IMR-90 (cell line): ENCODE measurements at regions not wholly inside any gene's neighbourhood (a gene's known extent, or its start where the extent isn't known, plus 50 kb on each side); places are given as distances from the start of the nearest gene placed in this dataset.

Source experiments
- ATAC-seq: fragments of 200-7000 bp; cut with Tn5 transposase; 2 replicates; pipeline ENCODE4 v1.9.1; 2020; ENCODE audit warnings: low read depth, mild to moderate bottlenecking, moderate library complexity
- BruUV-seq: library from RNA; stranded (reverse); fragments of 400-500 nt; replicated peaks from 2 replicates; lab custom pipeline; 2021; lab: Mats Ljungman, UMichigan
- CTCF ChIA-PET: fragments of 300-600 bp; formaldehyde crosslinking; extraction: SDS; loops from one replicate; lab custom pipeline; 2021; ENCODE audit warnings: antibody characterized with exemption; lab: Yijun Ruan, JAX
- POLR2A ChIA-PET: fragments of 300-600 bp; sonication (Branson Sonifier 250); formaldehyde crosslinking; loops from one replicate; lab custom pipeline; 2022; ENCODE audit warnings: antibody characterized with exemption; ENCODE audit not compliant: unreplicated experiment; lab: Charles Lee
- DNase-seq: peaks from one replicate; pipeline ENCODE4 v3.0.0; 2013
- H2AFZ ChIP-seq: replicated peaks from 2 replicates; pipeline ENCODE3; 2013; ENCODE audit warnings: low read length, mild to moderate bottlenecking; ENCODE audit not compliant: poor library complexity
- H2AK5ac ChIP-seq: 2 replicates; pipeline ENCODE4 v1.6.1; 2013; ENCODE audit warnings: low read depth, low read length, inconsistent platforms
- H2AK9ac ChIP-seq: replicated peaks from 2 replicates; pipeline ENCODE3; 2013; ENCODE audit warnings: mild to moderate bottlenecking, low read depth, low read length, moderate library complexity; ENCODE audit not compliant: poor library complexity
- H2BK120ac ChIP-seq: 2 replicates; pipeline ENCODE4 v1.6.1; 2013; ENCODE audit warnings: low read depth, low read length, inconsistent platforms
- H2BK15ac ChIP-seq: 3 replicates; pipeline ENCODE4 v1.6.1; 2013; ENCODE audit warnings: low read depth, low read length, inconsistent platforms
- H2BK20ac ChIP-seq: 2 replicates; pipeline ENCODE4 v1.6.1; 2013; ENCODE audit warnings: low read depth, mild to moderate bottlenecking, inconsistent platforms, low read length, moderate library complexity
- H2BK5ac ChIP-seq: 2 replicates; pipeline ENCODE4 v1.6.1; 2013; ENCODE audit warnings: mild to moderate bottlenecking, low read depth, low read length, inconsistent platforms; ENCODE audit not compliant: poor library complexity, severe bottlenecking
- H3K14ac ChIP-seq: replicated peaks from 2 replicates; pipeline ENCODE4 v1.6.1; 2013; ENCODE audit warnings: low read depth, low read length, inconsistent platforms
- H3K18ac ChIP-seq: 2 replicates; pipeline ENCODE4 v1.6.1; 2013; ENCODE audit warnings: low read depth, low read length, control low read depth
- H3K23ac ChIP-seq: 2 replicates; pipeline ENCODE4 v1.6.1; 2013; ENCODE audit warnings: low read depth, low read length, inconsistent platforms
- H3K27ac ChIP-seq: 2 replicates; pipeline ENCODE4 v1.5.1; 2013; ENCODE audit warnings: mild to moderate bottlenecking, control low read depth, low read length; ENCODE audit not compliant: insufficient read depth
- H3K27me3 ChIP-seq: 2 replicates; pipeline ENCODE4 v1.6.1; 2013; ENCODE audit warnings: low read length; ENCODE audit not compliant: control insufficient read depth, insufficient read depth
- H3K36me3 ChIP-seq: 2 replicates; pipeline ENCODE4 v1.6.1; 2013; ENCODE audit warnings: low read length, mixed read lengths; ENCODE audit not compliant: control insufficient read depth, insufficient read depth
- H3K4ac ChIP-seq: 2 replicates; pipeline ENCODE4 v1.6.1; 2013; ENCODE audit warnings: low read depth, low read length, inconsistent platforms
- H3K4me1 ChIP-seq: 2 replicates; pipeline ENCODE4 v1.6.1; 2013; ENCODE audit warnings: low read length, mixed read lengths; ENCODE audit not compliant: control insufficient read depth, insufficient read depth
- H3K4me2 ChIP-seq: 2 replicates; pipeline ENCODE4 v1.6.1; 2013; ENCODE audit warnings: low read depth, mild to moderate bottlenecking, control low read depth, low read length, moderate library complexity
- H3K4me3 ChIP-seq: 2 replicates; pipeline ENCODE4 v1.5.1; 2013; ENCODE audit warnings: low read depth, mild to moderate bottlenecking, control low read depth, low read length, moderate library complexity; ENCODE audit not compliant: insufficient read depth
- H3K56ac ChIP-seq: 2 replicates; pipeline ENCODE4 v1.6.1; 2013; ENCODE audit warnings: low read length, inconsistent platforms; ENCODE audit not compliant: insufficient read depth; ENCODE audit errors: extremely low read depth
- H3K79me1 ChIP-seq, 2 experiments: 2 replicates each; pipeline ENCODE4 v1.6.1; 2013; ENCODE audit warnings: low read length in 2 of 2, inconsistent platforms in 1 of 2, low read depth in 1 of 2
- H3K9ac ChIP-seq: 2 replicates; pipeline ENCODE4 v1.6.1; 2013; ENCODE audit warnings: low read depth, low read length, control low read depth
- H3K9me1 ChIP-seq: 2 replicates; pipeline ENCODE4 v1.6.1; 2013; ENCODE audit warnings: low read length, inconsistent platforms; ENCODE audit not compliant: insufficient read depth
- H3K9me3 ChIP-seq: 2 replicates; pipeline ENCODE4 v1.6.1; 2013; ENCODE audit warnings: low read length; ENCODE audit not compliant: control insufficient read depth, insufficient read depth
- H4K20me1 ChIP-seq: 2 replicates; pipeline ENCODE4 v1.6.1; 2013; ENCODE audit warnings: low read length, inconsistent platforms; ENCODE audit not compliant: insufficient read depth
- H4K5ac ChIP-seq: 2 replicates; pipeline ENCODE4 v1.6.1; 2013; ENCODE audit warnings: mild to moderate bottlenecking, low read depth, low read length, control low read depth
- H4K8ac ChIP-seq, 2 experiments: 2 replicates each; pipeline ENCODE4 v1.6.1; 2013; ENCODE audit warnings: low read depth in 2 of 2, low read length in 2 of 2, control low read depth in 1 of 2, inconsistent platforms in 1 of 2
- H4K91ac ChIP-seq: 2 replicates; pipeline ENCODE4 v1.6.1; 2013; ENCODE audit warnings: low read depth, low read length, inconsistent platforms; ENCODE audit not compliant: insufficient read depth
- CEBPB ChIP-seq: IDR thresholded peaks from 2 replicates; pipeline ENCODE4 v1.6.1; 2012; ENCODE audit warnings: low read depth, low read length, improper control_type of control experiment
- CHD1 ChIP-seq: IDR thresholded peaks from 2 replicates; pipeline ENCODE4 v1.6.1; 2012; ENCODE audit warnings: low read depth, low read length, improper control_type of control experiment
- FOS ChIP-seq: fragments of 150-350 bp; IDR thresholded peaks from 2 replicates; pipeline ENCODE4 v1.6.1; 2016; ENCODE audit warnings: low read depth, low read length
- MAFK ChIP-seq: IDR thresholded peaks from 2 replicates; pipeline ENCODE4 v1.6.1; 2012; ENCODE audit warnings: low read depth, low read length, improper control_type of control experiment
- NFE2L2 ChIP-seq: fragments of 150-350 bp; IDR thresholded peaks from 2 replicates; pipeline ENCODE4 v1.6.1; 2016; ENCODE audit warnings: low read depth, mild to moderate bottlenecking, low read length
- POLR2A ChIP-seq: IDR thresholded peaks from 2 replicates; pipeline ENCODE4 v1.6.1; 2012; ENCODE audit warnings: mild to moderate bottlenecking, low read depth, low read length
- RAD21 ChIP-seq: IDR thresholded peaks from 2 replicates; pipeline ENCODE4 v1.6.1; 2012; ENCODE audit warnings: low read length, improper control_type of control experiment
- RFX5 ChIP-seq: IDR thresholded peaks from 2 replicates; pipeline ENCODE4 v1.8.0; 2012; ENCODE audit warnings: low read depth, mild to moderate bottlenecking, low read length, moderate library complexity
- SMC3 ChIP-seq: fragments of 150-350 bp; IDR thresholded peaks from 2 replicates; pipeline ENCODE4 v1.6.1; 2016; ENCODE audit warnings: low read depth, mild to moderate bottlenecking, antibody characterized with exemption, low read length, moderate library complexity
- WGBS, 2 experiments: methylation state at CpG; one replicate each; pipeline versions ENCODE4 v1.1.5 to v1.1.7; 2013; ENCODE audit warnings: missing lambda C conversion rate in 2 of 2; ENCODE audit not compliant: insufficient read length in 1 of 2; ENCODE audit errors: extremely low coverage in 2 of 2; 5-methylcytosine and 5-hydroxymethylcytosine counted together
- dilution Hi-C: fragments of 300-500 bp; cut with HindIII; formaldehyde crosslinking; loops from one replicate; pipeline ENCODE4 v1.14.3; 2018; ENCODE audit warnings: low sequenced_read_pairs; ENCODE audit not compliant: unreplicated experiment
- in situ Hi-C: fragments of 300-500 bp; cut with MboI; formaldehyde crosslinking; loops from 3 replicates; pipeline ENCODE4 v1.14.3; 2019; ENCODE audit warnings: low sequenced_read_pairs, inconsistent platforms, mixed read lengths
- intact Hi-C: fragments of 100-400 bp; cut with micrococcal nuclease; formaldehyde crosslinking; loops from 2 replicates; pipeline ENCODE4 v1.10.0; 2022
- TF ChIP-seq, protein P1 (sequence below): fragments of 150-350 bp; IDR thresholded peaks from 2 replicates; pipeline ENCODE4 v1.6.1; 2016; ENCODE audit warnings: low read depth, mild to moderate bottlenecking, low read length, moderate library complexity, borderline replicate concordance
- TF ChIP-seq, protein P2 (sequence below): conservative IDR thresholded peaks from 2 replicates; pipeline ENCODE4 v1.5.1; 2012; ENCODE audit warnings: mild to moderate bottlenecking, low read depth, low read length, improper control_type of control experiment

DNA sequence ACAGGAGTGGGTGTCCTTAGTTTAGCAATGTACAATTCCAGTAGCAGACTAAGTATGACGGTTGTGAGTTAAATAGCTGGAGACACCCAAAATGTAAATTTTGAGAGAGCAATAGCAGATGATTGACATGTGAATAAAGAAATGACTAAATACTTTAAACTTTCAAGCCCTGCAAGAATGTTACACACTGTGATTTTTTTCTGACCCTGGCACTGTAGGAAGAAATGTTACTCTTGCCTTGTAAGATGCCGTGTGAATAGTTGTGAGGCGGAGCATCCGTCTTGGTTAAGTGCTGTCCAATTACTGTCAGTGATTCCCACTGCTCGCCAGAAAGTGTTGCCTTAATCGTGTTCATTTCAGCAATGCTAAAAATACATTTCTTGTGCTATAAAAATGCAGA is 1248.1 kb downstream of the RAPGEF2 start:
- BruUV-seq: no TSS peak
- dilution Hi-C loops: no loop called here

More for the DNA sequence above, 1248.1 kb downstream of the RAPGEF2 start:
- no peak overlapping the region for H3K9ac ChIP-seq
- ChIA-PET POLR2A (no interaction called here), CTCF (no interaction called here)
- no peaks in the 10 kb centered on the region for H3K9me1 ChIP-seq
- H2AK5ac ChIP-seq: no peak overlapping the region
- H3K79me1 ChIP-seq: no peaks in the 10 kb centered on the region
- intact Hi-C loops (no loop called here), in situ Hi-C loops (no loop called here)
- H3K9me3 ChIP-seq: no peaks in the 10 kb centered on the region
- no peak overlapping the region for H2BK15ac ChIP-seq
- H3K4me3 ChIP-seq: no peak overlapping the region
- no peak overlapping the region for H3K18ac ChIP-seq
- no peak overlapping the region for H3K14ac ChIP-seq
- no peak overlapping the region for H2BK20ac ChIP-seq
- no peak overlapping the region for H3K4ac ChIP-seq
- H3K27ac ChIP-seq: no peak overlapping the region
- no peaks in the 10 kb centered on the region for H4K20me1 ChIP-seq
- WGBS, 2 experiments: no CpG with 5 or more reads among the region's 6 CpGs
- no peak overlapping the region for H3K23ac ChIP-seq
- no peak overlapping the region for H3K56ac ChIP-seq
- ATAC-seq (no peak), DNase-seq (no peak)
- H3K27me3 ChIP-seq: no peaks in the 10 kb centered on the region
- H2AK9ac ChIP-seq: no peak overlapping the region
- no peak overlapping the region for H2BK5ac ChIP-seq
- H4K5ac ChIP-seq: no peak overlapping the region
- no peak overlapping the region for H4K91ac ChIP-seq
- no peak overlapping the region for H4K8ac ChIP-seq
- H3K36me3 ChIP-seq: no peaks in the 10 kb centered on the region
- TF ChIP-seq RAD21 (no peak), NFE2L2 (no peak), CHD1 (no peak), SMC3 (no peak), POLR2A (no peak), FOS (no peak), RFX5 (no peak), CEBPB (no peak), MAFK (no peak)
- TF ChIP-seq, protein P1, sequence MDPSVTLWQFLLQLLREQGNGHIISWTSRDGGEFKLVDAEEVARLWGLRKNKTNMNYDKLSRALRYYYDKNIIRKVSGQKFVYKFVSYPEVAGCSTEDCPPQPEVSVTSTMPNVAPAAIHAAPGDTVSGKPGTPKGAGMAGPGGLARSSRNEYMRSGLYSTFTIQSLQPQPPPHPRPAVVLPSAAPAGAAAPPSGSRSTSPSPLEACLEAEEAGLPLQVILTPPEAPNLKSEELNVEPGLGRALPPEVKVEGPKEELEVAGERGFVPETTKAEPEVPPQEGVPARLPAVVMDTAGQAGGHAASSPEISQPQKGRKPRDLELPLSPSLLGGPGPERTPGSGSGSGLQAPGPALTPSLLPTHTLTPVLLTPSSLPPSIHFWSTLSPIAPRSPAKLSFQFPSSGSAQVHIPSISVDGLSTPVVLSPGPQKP: no peak
- TF ChIP-seq, protein P2, sequence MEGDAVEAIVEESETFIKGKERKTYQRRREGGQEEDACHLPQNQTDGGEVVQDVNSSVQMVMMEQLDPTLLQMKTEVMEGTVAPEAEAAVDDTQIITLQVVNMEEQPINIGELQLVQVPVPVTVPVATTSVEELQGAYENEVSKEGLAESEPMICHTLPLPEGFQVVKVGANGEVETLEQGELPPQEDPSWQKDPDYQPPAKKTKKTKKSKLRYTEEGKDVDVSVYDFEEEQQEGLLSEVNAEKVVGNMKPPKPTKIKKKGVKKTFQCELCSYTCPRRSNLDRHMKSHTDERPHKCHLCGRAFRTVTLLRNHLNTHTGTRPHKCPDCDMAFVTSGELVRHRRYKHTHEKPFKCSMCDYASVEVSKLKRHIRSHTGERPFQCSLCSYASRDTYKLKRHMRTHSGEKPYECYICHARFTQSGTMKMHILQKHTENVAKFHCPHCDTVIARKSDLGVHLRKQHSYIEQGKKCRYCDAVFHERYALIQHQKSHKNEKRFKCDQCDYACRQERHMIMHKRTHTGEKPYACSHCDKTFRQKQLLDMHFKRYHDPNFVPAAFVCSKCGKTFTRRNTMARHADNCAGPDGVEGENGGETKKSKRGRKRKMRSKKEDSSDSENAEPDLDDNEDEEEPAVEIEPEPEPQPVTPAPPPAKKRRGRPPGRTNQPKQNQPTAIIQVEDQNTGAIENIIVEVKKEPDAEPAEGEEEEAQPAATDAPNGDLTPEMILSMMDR: no peak
- no peak overlapping the region for H2BK120ac ChIP-seq
- no peak overlapping the region for H2AFZ ChIP-seq
- no peaks in the 10 kb centered on the region for H3K4me1 ChIP-seq
- no peak overlapping the region for H3K4me2 ChIP-seq
